ENCODE measurements at regions not wholly inside any gene's neighbourhood (a gene's known extent, or its start where the extent isn't known, plus 50 kb on each side); places are given as distances from the start of the nearest gene placed in this dataset.
"Not testable (repeated sequence)": the region's sequence is repeated elsewhere in the genome, so short reads cannot be mapped to it uniquely, and the experiment has no call there.

- no CpG with 5 or more reads among the region's 24 CpGs for WGBS, 2 experiments (ENCODE audit: extremely low coverage in 2 of 2, insufficient read length in 1 of 2)
- H3K23ac ChIP-seq (ENCODE audit: low read depth, low read length); H3K9me1 ChIP-seq (ENCODE audit: insufficient read depth, low read length); H2AFZ ChIP-seq (replicated peaks; ENCODE audit: low read length, poor library complexity); H2BK15ac ChIP-seq (ENCODE audit: low read depth, low read length); H3K4ac ChIP-seq (ENCODE audit: low read depth, low read length); H2BK120ac ChIP-seq (ENCODE audit: low read depth, low read length); H3K36me3 ChIP-seq (ENCODE audit: control insufficient read depth, insufficient read depth, low read length); H3K27ac ChIP-seq (ENCODE audit: insufficient read depth, low read length); dilution Hi-C loops (cut with HindIII; ENCODE audit: low sequenced_read_pairs, unreplicated experiment); H3K79me1 ChIP-seq (ENCODE audit: low read depth in 1 of 2, low read length in 2 of 2); H3K27me3 ChIP-seq (ENCODE audit: control insufficient read depth, insufficient read depth, low read length); H3K14ac ChIP-seq (replicated peaks; ENCODE audit: low read depth, low read length); H3K56ac ChIP-seq (ENCODE audit: extremely low read depth, insufficient read depth, low read length); intact Hi-C loops (cut with micrococcal nuclease); ATAC-seq (ENCODE audit: low read depth); H2BK20ac ChIP-seq (ENCODE audit: low read depth, low read length); in situ Hi-C loops (cut with MboI; ENCODE audit: low sequenced_read_pairs); H3K9me3 ChIP-seq (ENCODE audit: control insufficient read depth, insufficient read depth, low read length); BruUV-seq (replicated peaks); H2BK5ac ChIP-seq (ENCODE audit: low read depth, low read length, poor library complexity, severe bottlenecking); H3K18ac ChIP-seq (ENCODE audit: low read depth, low read length); H3K4me2 ChIP-seq (ENCODE audit: low read depth, low read length); H3K9ac ChIP-seq (ENCODE audit: low read depth, low read length); DNase-seq; H3K4me1 ChIP-seq (ENCODE audit: control insufficient read depth, insufficient read depth, low read length); CTCF ChIA-PET; POLR2A ChIA-PET (ENCODE audit: unreplicated experiment); H2AK5ac ChIP-seq (ENCODE audit: low read depth, low read length); H2AK9ac ChIP-seq (replicated peaks; ENCODE audit: low read depth, low read length, poor library complexity); H4K91ac ChIP-seq (ENCODE audit: insufficient read depth, low read depth, low read length); H4K20me1 ChIP-seq (ENCODE audit: insufficient read depth, low read length); H4K8ac ChIP-seq (ENCODE audit: low read depth in 2 of 2, low read length in 2 of 2); H3K4me3 ChIP-seq (ENCODE audit: insufficient read depth, low read depth, low read length); H4K5ac ChIP-seq (ENCODE audit: low read depth, low read length): not testable (repeated sequence)
Measured at GRCh38 chr7:56367411-56367810, 251.2 kb upstream of the NUPR2 start.

GRCh38 chr7:56366701-56367100 is 250.5 kb upstream of the NUPR2 start:
- in situ Hi-C loops (cut with MboI; ENCODE audit: low sequenced_read_pairs); H3K9me3 ChIP-seq (ENCODE audit: control insufficient read depth, insufficient read depth, low read length); H3K4ac ChIP-seq (ENCODE audit: low read depth, low read length); H3K23ac ChIP-seq (ENCODE audit: low read depth, low read length); dilution Hi-C loops (cut with HindIII; ENCODE audit: low sequenced_read_pairs, unreplicated experiment); ATAC-seq (ENCODE audit: low read depth); H4K91ac ChIP-seq (ENCODE audit: insufficient read depth, low read depth, low read length); CTCF ChIA-PET; H3K27me3 ChIP-seq (ENCODE audit: control insufficient read depth, insufficient read depth, low read length); H2BK120ac ChIP-seq (ENCODE audit: low read depth, low read length); H3K79me1 ChIP-seq (ENCODE audit: low read depth in 1 of 2, low read length in 2 of 2); H4K5ac ChIP-seq (ENCODE audit: low read depth, low read length); H3K14ac ChIP-seq (replicated peaks; ENCODE audit: low read depth, low read length); H2BK15ac ChIP-seq (ENCODE audit: low read depth, low read length); POLR2A ChIA-PET (ENCODE audit: unreplicated experiment); BruUV-seq (replicated peaks); H3K36me3 ChIP-seq (ENCODE audit: control insufficient read depth, insufficient read depth, low read length); H3K4me3 ChIP-seq (ENCODE audit: insufficient read depth, low read depth, low read length); H2AK9ac ChIP-seq (replicated peaks; ENCODE audit: low read depth, low read length, poor library complexity); H4K8ac ChIP-seq (ENCODE audit: low read depth in 2 of 2, low read length in 2 of 2); H2BK5ac ChIP-seq (ENCODE audit: low read depth, low read length, poor library complexity, severe bottlenecking); H3K4me2 ChIP-seq (ENCODE audit: low read depth, low read length); H2AK5ac ChIP-seq (ENCODE audit: low read depth, low read length); DNase-seq; H3K18ac ChIP-seq (ENCODE audit: low read depth, low read length); H2BK20ac ChIP-seq (ENCODE audit: low read depth, low read length); H3K4me1 ChIP-seq (ENCODE audit: control insufficient read depth, insufficient read depth, low read length); H3K56ac ChIP-seq (ENCODE audit: extremely low read depth, insufficient read depth, low read length); intact Hi-C loops (cut with micrococcal nuclease); H4K20me1 ChIP-seq (ENCODE audit: insufficient read depth, low read length); H3K27ac ChIP-seq (ENCODE audit: insufficient read depth, low read length); H3K9ac ChIP-seq (ENCODE audit: low read depth, low read length); H2AFZ ChIP-seq (replicated peaks; ENCODE audit: low read length, poor library complexity); H3K9me1 ChIP-seq (ENCODE audit: insufficient read depth, low read length): not testable (repeated sequence)
- WGBS, 2 experiments (ENCODE audit: extremely low coverage in 2 of 2, insufficient read length in 1 of 2) = 68% methylated on average over 14 of the region's 22 CpGs; no CpG with 5 or more reads in 1 of the 2 experiments
